HEK293 (cell line): ENCODE measurements at regions not wholly inside any gene's neighbourhood (a gene's known extent, or its start where the extent isn't known, plus 50 kb on each side); places are given as distances from the start of the nearest gene placed in this dataset.

Experiments used
- CTCF ChIP-seq: fragments of 450-650 bp; formaldehyde crosslinking; IDR thresholded peaks from 2 replicates; pipeline ENCODE4 v1.5.1; 2016; ENCODE audit warnings: missing biosample characterization, missing genetic modification characterization
- ZSCAN16 ChIP-seq: fragments of 450-650 bp; formaldehyde crosslinking; IDR thresholded peaks from 2 replicates; pipeline ENCODE4 v1.5.1; 2016; ENCODE audit warnings: missing biosample characterization, missing genetic modification characterization

GRCh38 chr3:165544432-165544831 is 292.8 kb downstream of the BCHE start:
- no peak for TF ChIP-seq CTCF (tag by site-specific recombination)
- no peak for TF ChIP-seq ZSCAN16 (tag by site-specific recombination)
